ENCODE measurements at regions not wholly inside any gene's neighbourhood (a gene's known extent, or its start where the extent isn't known, plus 50 kb on each side); places are given as distances from the start of the nearest gene placed in this dataset.

- no peak for TF ChIP-seq POLR2AphosphoS5 (IDR thresholded peaks at IDR 0.05; ENCODE audit: low read depth)
- TF ChIP-seq, protein P1, sequence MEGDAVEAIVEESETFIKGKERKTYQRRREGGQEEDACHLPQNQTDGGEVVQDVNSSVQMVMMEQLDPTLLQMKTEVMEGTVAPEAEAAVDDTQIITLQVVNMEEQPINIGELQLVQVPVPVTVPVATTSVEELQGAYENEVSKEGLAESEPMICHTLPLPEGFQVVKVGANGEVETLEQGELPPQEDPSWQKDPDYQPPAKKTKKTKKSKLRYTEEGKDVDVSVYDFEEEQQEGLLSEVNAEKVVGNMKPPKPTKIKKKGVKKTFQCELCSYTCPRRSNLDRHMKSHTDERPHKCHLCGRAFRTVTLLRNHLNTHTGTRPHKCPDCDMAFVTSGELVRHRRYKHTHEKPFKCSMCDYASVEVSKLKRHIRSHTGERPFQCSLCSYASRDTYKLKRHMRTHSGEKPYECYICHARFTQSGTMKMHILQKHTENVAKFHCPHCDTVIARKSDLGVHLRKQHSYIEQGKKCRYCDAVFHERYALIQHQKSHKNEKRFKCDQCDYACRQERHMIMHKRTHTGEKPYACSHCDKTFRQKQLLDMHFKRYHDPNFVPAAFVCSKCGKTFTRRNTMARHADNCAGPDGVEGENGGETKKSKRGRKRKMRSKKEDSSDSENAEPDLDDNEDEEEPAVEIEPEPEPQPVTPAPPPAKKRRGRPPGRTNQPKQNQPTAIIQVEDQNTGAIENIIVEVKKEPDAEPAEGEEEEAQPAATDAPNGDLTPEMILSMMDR (IDR thresholded peaks at IDR 0.05; ENCODE audit: insufficient read depth, low read length) = no peak
Measured at GRCh38 chr7:94099679-94100078, 95.5 kb upstream of the BET1 start.
